ENCODE measurements at regions not wholly inside any gene's neighbourhood (a gene's known extent, or its start where the extent isn't known, plus 50 kb on each side); places are given as distances from the start of the nearest gene placed in this dataset.
A peak's percentile ranks its signal among the peaks of the same experiment; 100 is the strongest.
"Not testable (repeated sequence)": the region's sequence is repeated elsewhere in the genome, so short reads cannot be mapped to it uniquely, and the experiment has no call there.

- Histone ChIP-seq H3K4me2 (ENCODE audit: low read length) (peak overlapping the region; percentile 56), H3K9me3 (replicated peaks; ENCODE audit: low read length) (no peaks in the 10 kb centered on the region), H3K36me3 (ENCODE audit: insufficient read depth, low read length) (no peaks in the 10 kb centered on the region), H3K27me3 (ENCODE audit: control insufficient read depth, insufficient read depth, low read length) (no peaks in the 10 kb centered on the region), H3K9ac (ENCODE audit: low read depth, low read length) (no peak overlapping the region), H3K4me3 (ENCODE audit: low read length) (no peak overlapping the region), H3K4me1 (ENCODE audit: control insufficient read depth, insufficient read depth, low read length) (no peaks in the 10 kb centered on the region)
These were observed 580.0 kb upstream of the ZNF337 start for GRCh38 chr20:26276554-26277210.

GRCh38 chr20:26268762-26269161, 572.1 kb upstream of the ZNF337 start:
- not testable (repeated sequence) for H3K9ac ChIP-seq (ENCODE audit: low read depth, low read length); H3K36me3 ChIP-seq (ENCODE audit: insufficient read depth, low read length); H3K27me3 ChIP-seq (ENCODE audit: control insufficient read depth, insufficient read depth, low read length); H3K4me1 ChIP-seq (ENCODE audit: control insufficient read depth, insufficient read depth, low read length); H3K4me3 ChIP-seq (ENCODE audit: low read length); H3K9me3 ChIP-seq (replicated peaks; ENCODE audit: low read length); H3K4me2 ChIP-seq (ENCODE audit: low read length)

- H3K27me3 ChIP-seq (ENCODE audit: control insufficient read depth, insufficient read depth, low read length); H3K36me3 ChIP-seq (ENCODE audit: insufficient read depth, low read length); H3K4me2 ChIP-seq (ENCODE audit: low read length); H3K4me3 ChIP-seq (ENCODE audit: low read length); H3K4me1 ChIP-seq (ENCODE audit: control insufficient read depth, insufficient read depth, low read length); H3K9ac ChIP-seq (ENCODE audit: low read depth, low read length); H3K9me3 ChIP-seq (replicated peaks; ENCODE audit: low read length): not testable (repeated sequence)
These were observed 564.3 kb upstream of the ZNF337 start for GRCh38 chr20:26260925-26261324.

GRCh38 chr20:26252311-26252975, 555.8 kb upstream of the ZNF337 start:
- not testable (repeated sequence) for H3K4me1 ChIP-seq (ENCODE audit: control insufficient read depth, insufficient read depth, low read length); H3K27me3 ChIP-seq (ENCODE audit: control insufficient read depth, insufficient read depth, low read length); H3K9ac ChIP-seq (ENCODE audit: low read depth, low read length); H3K36me3 ChIP-seq (ENCODE audit: insufficient read depth, low read length); H3K9me3 ChIP-seq (replicated peaks; ENCODE audit: low read length); H3K4me3 ChIP-seq (ENCODE audit: low read length); H3K4me2 ChIP-seq (ENCODE audit: low read length)

- not testable (repeated sequence) for H3K27me3 ChIP-seq (ENCODE audit: control insufficient read depth, insufficient read depth, low read length); H3K4me2 ChIP-seq (ENCODE audit: low read length); H3K36me3 ChIP-seq (ENCODE audit: insufficient read depth, low read length); H3K4me3 ChIP-seq (ENCODE audit: low read length); H3K9ac ChIP-seq (ENCODE audit: low read depth, low read length); H3K9me3 ChIP-seq (replicated peaks; ENCODE audit: low read length); H3K4me1 ChIP-seq (ENCODE audit: control insufficient read depth, insufficient read depth, low read length)
These were observed 554.7 kb upstream of the ZNF337 start for GRCh38 chr20:26251376-26251775.

GRCh38 chr20:26250249-26251114, 553.8 kb upstream of the ZNF337 start:
- H3K27me3 ChIP-seq (ENCODE audit: control insufficient read depth, insufficient read depth, low read length); H3K4me3 ChIP-seq (ENCODE audit: low read length): not testable (repeated sequence)

GRCh38 chr20:26243731-26244130, 547.1 kb upstream of the ZNF337 start:
- H3K4me3 ChIP-seq (ENCODE audit: low read length), result no peak overlapping the region
- no peak overlapping the region for H3K4me2 ChIP-seq (ENCODE audit: low read length)
- H3K36me3 ChIP-seq (ENCODE audit: insufficient read depth, low read length), result no peaks in the 10 kb centered on the region
- no peaks in the 10 kb centered on the region for H3K9me3 ChIP-seq (replicated peaks; ENCODE audit: low read length)
- no peaks in the 10 kb centered on the region for H3K4me1 ChIP-seq (ENCODE audit: control insufficient read depth, insufficient read depth, low read length)
- H3K27me3 ChIP-seq (ENCODE audit: control insufficient read depth, insufficient read depth, low read length), result no peaks in the 10 kb centered on the region
- H3K9ac ChIP-seq (ENCODE audit: low read depth, low read length), result no peak overlapping the region

More at GRCh38 chr20:26250249-26251114, 553.8 kb upstream of the ZNF337 start:
- H3K9ac ChIP-seq (ENCODE audit: low read depth, low read length); H3K4me1 ChIP-seq (ENCODE audit: control insufficient read depth, insufficient read depth, low read length); H3K4me2 ChIP-seq (ENCODE audit: low read length); H3K9me3 ChIP-seq (replicated peaks; ENCODE audit: low read length); H3K36me3 ChIP-seq (ENCODE audit: insufficient read depth, low read length): not testable (repeated sequence)

- not testable (repeated sequence) for H3K9me3 ChIP-seq (replicated peaks; ENCODE audit: low read length); H3K36me3 ChIP-seq (ENCODE audit: insufficient read depth, low read length); H3K4me3 ChIP-seq (ENCODE audit: low read length); H3K9ac ChIP-seq (ENCODE audit: low read depth, low read length); H3K27me3 ChIP-seq (ENCODE audit: control insufficient read depth, insufficient read depth, low read length); H3K4me2 ChIP-seq (ENCODE audit: low read length)
- H3K4me1 ChIP-seq (ENCODE audit: control insufficient read depth, insufficient read depth, low read length), result peaks cover 24% of the 10 kb centered on the region
These were observed 524.0 kb upstream of the ZNF337 start for GRCh38 chr20:26220609-26221008.

- not testable (repeated sequence) for H3K9ac ChIP-seq (ENCODE audit: low read depth, low read length); H3K27me3 ChIP-seq (ENCODE audit: control insufficient read depth, insufficient read depth, low read length); H3K36me3 ChIP-seq (ENCODE audit: insufficient read depth, low read length); H3K9me3 ChIP-seq (replicated peaks; ENCODE audit: low read length); H3K4me2 ChIP-seq (ENCODE audit: low read length); H3K4me3 ChIP-seq (ENCODE audit: low read length)
- H3K4me1 ChIP-seq (ENCODE audit: control insufficient read depth, insufficient read depth, low read length), result peaks cover 27% of the 10 kb centered on the region
These were observed 522.9 kb upstream of the ZNF337 start for GRCh38 chr20:26219546-26219945.

GRCh38 chr20:26218301-26218700, 521.6 kb upstream of the ZNF337 start:
- Histone ChIP-seq H3K4me2 (ENCODE audit: low read length) (peak overlapping the region; percentile 38), H3K9ac (ENCODE audit: low read depth, low read length) (no peak overlapping the region), H3K4me1 (ENCODE audit: control insufficient read depth, insufficient read depth, low read length) (peaks cover 27% of the 10 kb centered on the region), H3K27me3 (ENCODE audit: control insufficient read depth, insufficient read depth, low read length) (no peaks in the 10 kb centered on the region), H3K9me3 (replicated peaks; ENCODE audit: low read length) (no peaks in the 10 kb centered on the region), H3K36me3 (ENCODE audit: insufficient read depth, low read length) (no peaks in the 10 kb centered on the region), H3K4me3 (ENCODE audit: low read length) (no peak overlapping the region)

GRCh38 chr20:26216025-26216424, 519.4 kb upstream of the ZNF337 start:
- Histone ChIP-seq H3K9ac (ENCODE audit: low read depth, low read length) (no peak overlapping the region), H3K36me3 (ENCODE audit: insufficient read depth, low read length) (no peaks in the 10 kb centered on the region), H3K4me3 (ENCODE audit: low read length) (no peak overlapping the region)

More at GRCh38 chr20:26216025-26216424, 519.4 kb upstream of the ZNF337 start:
- Histone ChIP-seq H3K9me3 (replicated peaks; ENCODE audit: low read length) (no peaks in the 10 kb centered on the region), H3K4me2 (ENCODE audit: low read length) (peak overlapping the region; percentile 60), H3K4me1 (ENCODE audit: control insufficient read depth, insufficient read depth, low read length) (peaks cover 27% of the 10 kb centered on the region), H3K27me3 (ENCODE audit: control insufficient read depth, insufficient read depth, low read length) (no peaks in the 10 kb centered on the region)

Measured in skeletal muscle satellite cell (primary cell).